Peyer's patch (tissue), 4 donors: ENCODE measurements at regions not wholly inside any gene's neighbourhood (a gene's known extent, or its start where the extent isn't known, plus 50 kb on each side); places are given as distances from the start of the nearest gene placed in this dataset.
"Not testable (repeated sequence)": the region's sequence is repeated elsewhere in the genome, so short reads cannot be mapped to it uniquely, and the experiment has no call there.

Experiments
- DNase-seq, 3 donors: peaks; one replicate each; pipeline ENCODE4 v3.0.0-alpha.2; 2017 to 2019
- H3K27ac ChIP-seq, 4 donors: fragments of 200-600 bp; sonication (generic); one replicate each; pipeline ENCODE4 v1.5.1; 2016 to 2019
- H3K27me3 ChIP-seq, 2 donors: fragments of 200-600 bp; sonication (generic); one replicate each; pipeline ENCODE4 v1.5.1; 2019
- H3K36me3 ChIP-seq, 3 donors: fragments of 200-600 bp; sonication (generic); one replicate each; pipeline ENCODE4 v1.5.1; 2016 to 2019
- H3K4me1 ChIP-seq, 4 donors: fragments of 200-600 bp; sonication (generic); one replicate each; pipeline ENCODE4 v1.5.1; 2016 to 2019
- H3K4me3 ChIP-seq, 4 donors: fragments of 200-600 bp; sonication (generic); 1 replicate in 3 of 4; 2 replicates in 1 of 4; pipeline ENCODE4 v1.5.1; 2016 to 2019; ENCODE audit warnings: mild to moderate bottlenecking in 1 of 4
- H3K9me3 ChIP-seq, 4 donors: fragments of 200-600 bp; sonication (generic); one replicate each; pipeline ENCODE4 v1.5.1; 2016 to 2019; ENCODE audit warnings: mild to moderate bottlenecking in 1 of 4
- CTCF ChIP-seq, 6 experiments: fragments of 450-650 bp in 4 of 6; fragments of 200-600 bp in 2 of 6; sonication (generic) in 1 of 6; IDR thresholded peaks; one replicate each; pipeline ENCODE4 v1.5.1; 2017 to 2019; ENCODE audit warnings: antibody characterized with exemption in 6 of 6, mild to moderate bottlenecking in 3 of 6, moderate library complexity in 1 of 6
- POLR2A ChIP-seq, 2 donors: fragments of 450-650 bp; IDR thresholded peaks; one replicate each; pipeline ENCODE4 v1.5.1; 2017; ENCODE audit warnings: antibody characterized with exemption in 2 of 2, mild to moderate bottlenecking in 2 of 2, moderate library complexity in 2 of 2

- Histone ChIP-seq H3K36me3 (no peaks in the 10 kb centered on the region), H3K4me1 (no peaks in the 10 kb centered on the region), H3K4me3 (no peak overlapping the region), H3K27me3 (no peaks in the 10 kb centered on the region), H3K9me3 (no peaks in the 10 kb centered on the region), H3K27ac (no peak overlapping the region)
- TF ChIP-seq CTCF (IDR thresholded peaks at IDR 0.05), result no peak
- TF ChIP-seq POLR2A (IDR thresholded peaks at IDR 0.05), result no peak
- DNase-seq, result no peak
Measured at GRCh38 chr4:189740873-189741272, 199.8 kb upstream of the FRG1 start.

- not testable (repeated sequence) for DNase-seq, H3K4me3 ChIP-seq, H3K27me3 ChIP-seq
Measured at GRCh38 chr4:189753092-189753491, 187.6 kb upstream of the FRG1 start.

GRCh38 chr4:189763583-189763982 is 177.1 kb upstream of the FRG1 start:
- Histone ChIP-seq H3K9me3 (no peaks in the 10 kb centered on the region), H3K27me3 (no peaks in the 10 kb centered on the region), H3K36me3 (no peaks in the 10 kb centered on the region), H3K4me3 (no peak overlapping the region), H3K4me1 (no peaks in the 10 kb centered on the region), H3K27ac (no peak overlapping the region)
- TF ChIP-seq POLR2A (IDR thresholded peaks at IDR 0.05), result no peak
- no peak for TF ChIP-seq CTCF (IDR thresholded peaks at IDR 0.05)
- DNase-seq, result no peak

More at GRCh38 chr4:189753092-189753491, 187.6 kb upstream of the FRG1 start:
- H3K4me1 ChIP-seq, H3K9me3 ChIP-seq, H3K36me3 ChIP-seq, H3K27ac ChIP-seq: not testable (repeated sequence)

GRCh38 chr4:189765301-189765700 is 175.4 kb upstream of the FRG1 start:
- H3K4me1 ChIP-seq, result no peaks in the 10 kb centered on the region
- no peaks in the 10 kb centered on the region for H3K27me3 ChIP-seq
- DNase-seq, result no peak
- H3K4me3 ChIP-seq, result no peak overlapping the region
- no peaks in the 10 kb centered on the region for H3K9me3 ChIP-seq
- TF ChIP-seq POLR2A (IDR thresholded peaks at IDR 0.05) (no peak), CTCF (IDR thresholded peaks at IDR 0.05) (no peak)
- H3K36me3 ChIP-seq, result no peaks in the 10 kb centered on the region
- H3K27ac ChIP-seq, result no peak overlapping the region

- no peak for TF ChIP-seq CTCF (IDR thresholded peaks at IDR 0.05)
- no peak for TF ChIP-seq POLR2A (IDR thresholded peaks at IDR 0.05)
- DNase-seq, result no peak
- Histone ChIP-seq H3K36me3 (no peaks in the 10 kb centered on the region), H3K9me3 (no peaks in the 10 kb centered on the region), H3K4me3 (no peak overlapping the region), H3K4me1 (no peaks in the 10 kb centered on the region), H3K27ac (no peak overlapping the region), H3K27me3 (no peaks in the 10 kb centered on the region)
Measured at GRCh38 chr4:189765736-189766135, 174.9 kb upstream of the FRG1 start.

- Histone ChIP-seq H3K9me3 (no peaks in the 10 kb centered on the region), H3K4me1 (no peaks in the 10 kb centered on the region), H3K27ac (no peak overlapping the region), H3K27me3 (no peaks in the 10 kb centered on the region), H3K4me3 (no peak overlapping the region), H3K36me3 (no peaks in the 10 kb centered on the region)
- no peak for DNase-seq
- TF ChIP-seq CTCF (IDR thresholded peaks at IDR 0.05) (no peak), POLR2A (IDR thresholded peaks at IDR 0.05) (no peak)
Measured at GRCh38 chr4:189767941-189768340, 172.7 kb upstream of the FRG1 start.
